Sigmoid colon (tissue), 4 donors: ENCODE measurements at regions not wholly inside any gene's neighbourhood (a gene's known extent, or its start where the extent isn't known, plus 50 kb on each side); places are given as distances from the start of the nearest gene placed in this dataset.

Experiments
- EP300 ChIP-seq, 4 donors: sonication (generic); formaldehyde crosslinking; IDR thresholded peaks; one replicate each; pipeline ENCODE4 v1.6.1; 2017; ENCODE audit warnings: antibody characterized with exemption in 4 of 4
- POLR2A ChIP-seq, 2 donors: fragments of 450-650 bp; IDR thresholded peaks; one replicate each; pipeline ENCODE4 v1.6.1; 2016; ENCODE audit warnings: antibody characterized with exemption in 2 of 2, mild to moderate bottlenecking in 2 of 2, moderate library complexity in 2 of 2
- TF ChIP-seq, protein P1 (sequence below), 4 experiments: fragments of 450-650 bp in 3 of 4; fragments of 200-600 bp in 1 of 4; IDR thresholded peaks; one replicate each; pipeline ENCODE4 v1.5.1; 2016 to 2019; ENCODE audit warnings: antibody characterized with exemption in 4 of 4, mild to moderate bottlenecking in 3 of 4, moderate library complexity in 2 of 4

DNA sequence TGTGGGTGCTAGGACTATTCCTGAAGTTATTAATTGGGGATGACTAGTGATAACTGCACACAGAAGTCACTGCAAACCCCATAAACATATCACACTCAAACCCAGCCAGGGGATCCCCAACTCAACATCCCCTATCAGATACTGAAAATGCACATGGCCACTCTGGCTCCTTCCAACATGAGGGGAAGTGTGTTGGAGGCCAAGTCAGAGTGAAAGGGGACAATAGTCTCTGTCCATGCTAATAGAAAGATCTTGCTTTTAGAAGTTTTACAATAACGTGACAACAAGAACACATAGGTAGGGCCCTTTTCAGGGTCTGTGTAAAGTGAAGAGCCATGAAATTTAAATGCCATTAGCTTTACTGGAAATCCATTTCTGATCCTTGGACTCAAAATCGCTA, 98.8 kb upstream of the SEMA6A start:
- TF ChIP-seq EP300 (IDR thresholded peaks at IDR 0.05) = no peak
- no peak for TF ChIP-seq POLR2A (IDR thresholded peaks at IDR 0.05)
- TF ChIP-seq, protein P1, sequence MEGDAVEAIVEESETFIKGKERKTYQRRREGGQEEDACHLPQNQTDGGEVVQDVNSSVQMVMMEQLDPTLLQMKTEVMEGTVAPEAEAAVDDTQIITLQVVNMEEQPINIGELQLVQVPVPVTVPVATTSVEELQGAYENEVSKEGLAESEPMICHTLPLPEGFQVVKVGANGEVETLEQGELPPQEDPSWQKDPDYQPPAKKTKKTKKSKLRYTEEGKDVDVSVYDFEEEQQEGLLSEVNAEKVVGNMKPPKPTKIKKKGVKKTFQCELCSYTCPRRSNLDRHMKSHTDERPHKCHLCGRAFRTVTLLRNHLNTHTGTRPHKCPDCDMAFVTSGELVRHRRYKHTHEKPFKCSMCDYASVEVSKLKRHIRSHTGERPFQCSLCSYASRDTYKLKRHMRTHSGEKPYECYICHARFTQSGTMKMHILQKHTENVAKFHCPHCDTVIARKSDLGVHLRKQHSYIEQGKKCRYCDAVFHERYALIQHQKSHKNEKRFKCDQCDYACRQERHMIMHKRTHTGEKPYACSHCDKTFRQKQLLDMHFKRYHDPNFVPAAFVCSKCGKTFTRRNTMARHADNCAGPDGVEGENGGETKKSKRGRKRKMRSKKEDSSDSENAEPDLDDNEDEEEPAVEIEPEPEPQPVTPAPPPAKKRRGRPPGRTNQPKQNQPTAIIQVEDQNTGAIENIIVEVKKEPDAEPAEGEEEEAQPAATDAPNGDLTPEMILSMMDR (IDR thresholded peaks at IDR 0.05) = no peak
